Stomach (tissue), 4 donors: ENCODE measurements at regions not wholly inside any gene's neighbourhood (a gene's known extent, or its start where the extent isn't known, plus 50 kb on each side); places are given as distances from the start of the nearest gene placed in this dataset.

Experiments used
- CTCF ChIP-seq, 7 experiments: fragments of 450-650 bp in 4 of 7; fragments of 200-600 bp in 3 of 7; sonication (generic) in 3 of 7; IDR thresholded peaks; one replicate each; pipeline ENCODE4 v1.5.1; 2016 to 2019; ENCODE audit warnings: antibody characterized with exemption in 7 of 7, control low read depth in 2 of 7, mild to moderate bottlenecking in 1 of 7
- POLR2A ChIP-seq, 4 donors: fragments of 450-650 bp; IDR thresholded peaks; one replicate each; pipeline ENCODE4 v1.6.1; 2016; ENCODE audit warnings: antibody characterized with exemption in 4 of 4, control low read depth in 2 of 4, mild to moderate bottlenecking in 1 of 4, moderate library complexity in 1 of 4

DNA sequence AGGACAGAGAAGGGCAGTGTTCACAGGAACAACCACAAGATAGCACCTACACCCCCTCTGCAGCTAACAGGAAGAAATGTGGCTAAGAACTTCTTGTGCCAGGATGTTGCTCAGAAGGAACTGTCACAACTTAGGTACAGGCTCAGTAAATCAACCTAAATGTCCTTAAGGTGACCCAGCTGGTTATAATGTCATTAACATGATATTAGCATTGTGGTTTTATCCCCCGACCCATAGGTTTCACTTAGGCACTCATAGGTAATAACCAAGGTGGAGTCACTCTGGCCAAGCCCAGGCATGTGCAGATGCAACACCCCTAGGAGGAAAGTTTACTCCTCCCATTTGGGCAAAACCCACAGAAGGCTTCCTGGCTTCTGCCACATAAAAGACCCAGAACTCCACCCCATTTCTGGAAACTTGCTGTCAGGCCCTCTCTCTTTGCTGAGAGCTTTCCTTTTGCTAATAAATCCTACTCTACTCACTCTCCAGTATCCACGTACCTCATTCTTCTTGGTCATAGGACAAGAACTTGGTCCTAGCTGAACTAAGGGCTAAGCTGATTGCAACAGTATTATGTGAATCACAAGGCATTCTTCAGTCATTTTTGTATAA is 951.3 kb downstream of the SLITRK5 start:
- TF ChIP-seq CTCF (IDR thresholded peaks at IDR 0.05) (no peak), POLR2A (IDR thresholded peaks at IDR 0.05) (no peak)
